SK-N-SH (cell line): ENCODE measurements at regions not wholly inside any gene's neighbourhood (a gene's known extent, or its start where the extent isn't known, plus 50 kb on each side); places are given as distances from the start of the nearest gene placed in this dataset.

Experiments
- CTCF ChIA-PET: fragments of 300-600, 350-600 bp; formaldehyde crosslinking; extraction: SDS; loops from one replicate; lab custom pipeline; 2021; lab: Yijun Ruan, JAX
- POLR2A ChIA-PET: fragments of 350-600 bp; sonication (Branson Sonifier 250); formaldehyde crosslinking; extraction: SDS; loops from one replicate; lab custom pipeline; 2020; ENCODE audit warnings: antibody characterized with exemption, inconsistent platforms; lab: Yijun Ruan, JAX
- DNase-seq: peaks from one replicate; pipeline ENCODE4 v3.0.0; 2012
- H2AFZ ChIP-seq: fragments of 200-600 bp; sonication (generic); 2 replicates; pipeline ENCODE4 v1.8.1; 2016; ENCODE audit warnings: antibody characterized with exemption, mild to moderate bottlenecking, low read depth
- H3F3A ChIP-seq: fragments of 200-600 bp; sonication (generic); replicated peaks from 2 replicates; pipeline ENCODE3; 2016; ENCODE audit warnings: antibody characterized with exemption, mild to moderate bottlenecking; ENCODE audit not compliant: insufficient read depth
- H3K27ac ChIP-seq, 2 experiments: fragments of 200-500 bp in 1 of 2; fragments of 200-600 bp in 1 of 2; sonication (Bioruptor generic) in 1 of 2; sonication (generic), shearing (Covaris generic) in 1 of 2; 2 replicates each; pipeline versions ENCODE4 v1.5.1 to v1.6.1; 2014 to 2016; ENCODE audit warnings: low read depth in 2 of 2, inconsistent platforms in 1 of 2, low read length in 1 of 2, mild to moderate bottlenecking in 1 of 2, mixed read lengths in 1 of 2
- H3K27me3 ChIP-seq: fragments of 200-600 bp; sonication (generic), shearing (Covaris generic); 2 replicates; pipeline ENCODE4 v1.6.1; 2016; ENCODE audit warnings: mixed run types; ENCODE audit not compliant: insufficient read depth
- H3K36me3 ChIP-seq, 2 experiments: fragments of 200-500 bp in 1 of 2; fragments of 200-600 bp in 1 of 2; sonication (Bioruptor generic) in 1 of 2; sonication (generic) in 1 of 2; replicated peaks in 1 of 2; 2 replicates each; pipeline versions ENCODE3 to v1.5.1; 2014 to 2016; ENCODE audit warnings: low read length in 1 of 2, mild to moderate bottlenecking in 1 of 2; ENCODE audit not compliant: insufficient read depth in 2 of 2, control insufficient read depth in 1 of 2
- H3K4me1 ChIP-seq, 2 experiments: fragments of 200-500 bp in 1 of 2; fragments of 200-600 bp in 1 of 2; sonication (Bioruptor generic) in 1 of 2; sonication (generic), shearing (Covaris generic) in 1 of 2; 2 replicates each; pipeline versions ENCODE4 v1.5.1 to v1.6.1; 2014 to 2016; ENCODE audit warnings: low read depth in 1 of 2, low read length in 1 of 2, mixed run types in 1 of 2; ENCODE audit not compliant: insufficient read depth in 2 of 2, control insufficient read depth in 1 of 2
- H3K4me2 ChIP-seq: fragments of 200-600 bp; sonication (generic), shearing (Covaris generic); 2 replicates; pipeline ENCODE4 v1.6.1; 2017; ENCODE audit warnings: mixed run types
- H3K4me3 ChIP-seq, 2 experiments: fragments of 200-500 bp in 1 of 2; fragments of 200-600 bp in 1 of 2; sonication (Bioruptor generic) in 1 of 2; sonication (generic), shearing (Covaris generic) in 1 of 2; 2 replicates each; pipeline versions ENCODE4 v1.5.1 to v1.8.1; 2014 to 2016; ENCODE audit warnings: low read depth in 2 of 2, inconsistent platforms in 1 of 2, low read length in 1 of 2, mild to moderate bottlenecking in 1 of 2, mixed read lengths in 1 of 2, moderate library complexity in 1 of 2
- H3K79me2 ChIP-seq: fragments of 200-600 bp; sonication (generic); 2 replicates; pipeline ENCODE4 v1.8.1; 2017; ENCODE audit warnings: mild to moderate bottlenecking; ENCODE audit not compliant: insufficient read depth
- H3K9ac ChIP-seq: fragments of 200-600 bp; sonication (generic); 2 replicates; pipeline ENCODE4 v1.6.1; 2017; ENCODE audit warnings: mixed run types
- H3K9me2 ChIP-seq: fragments of 200-600 bp; sonication (generic); 2 replicates; pipeline ENCODE4 v1.6.1; 2017; ENCODE audit warnings: mixed run types
- H3K9me3 ChIP-seq: fragments of 200-600 bp; sonication (generic); 2 replicates; pipeline ENCODE4 v1.6.1; 2017; ENCODE audit warnings: mixed run types, mild to moderate bottlenecking, moderate library complexity
- H4K20me1 ChIP-seq: fragments of 200-600 bp; sonication (generic); 2 replicates; pipeline ENCODE4 v1.6.1; 2017; ENCODE audit warnings: mild to moderate bottlenecking, mixed run types; ENCODE audit not compliant: insufficient read depth
- ELF1 ChIP-seq: IDR thresholded peaks from 2 replicates; pipeline ENCODE4 v1.4.0; 2012
- EP300 ChIP-seq, 2 experiments: IDR thresholded peaks; 2 replicates each; pipeline versions ENCODE4 v1.4.0 to v1.6.1; 2012; ENCODE audit warnings: borderline replicate concordance in 1 of 2, low read depth in 1 of 2, low read length in 1 of 2
- FOXJ3 ChIP-seq: sonication (generic); formaldehyde crosslinking; IDR thresholded peaks from 2 replicates; pipeline ENCODE4 v1.5.1; 2020; ENCODE audit warnings: mild to moderate bottlenecking, missing genetic modification reagents
- FOXM1 ChIP-seq: IDR thresholded peaks from 2 replicates; pipeline ENCODE4 v1.4.0; 2012; ENCODE audit warnings: low read depth, mild to moderate bottlenecking
- GATA2 ChIP-seq: sonication (generic); formaldehyde crosslinking; IDR thresholded peaks from 2 replicates; pipeline ENCODE4 v1.5.0; 2020; ENCODE audit warnings: mild to moderate bottlenecking, missing genetic modification reagents
- MXI1 ChIP-seq: IDR thresholded peaks from 2 replicates; pipeline ENCODE4 v1.6.1; 2012; ENCODE audit warnings: mild to moderate bottlenecking, low read depth, low read length, improper control_type of control experiment
- NFIC ChIP-seq: IDR thresholded peaks from 2 replicates; pipeline ENCODE4 v1.4.0; 2012; ENCODE audit warnings: borderline replicate concordance
- NRF1 ChIP-seq: IDR thresholded peaks from 2 replicates; pipeline ENCODE4 v1.6.1; 2012; ENCODE audit warnings: low read depth, mild to moderate bottlenecking, low read length
- POLR2AphosphoS5 ChIP-seq: IDR thresholded peaks from 2 replicates; pipeline ENCODE4 v1.6.1; 2012; ENCODE audit warnings: low read depth, low read length
- SIN3A ChIP-seq: IDR thresholded peaks from 2 replicates; pipeline ENCODE4 v1.6.1; 2012; ENCODE audit warnings: low read depth, mild to moderate bottlenecking, low read length, moderate library complexity, borderline replicate concordance
- TAF1 ChIP-seq: IDR thresholded peaks from 2 replicates; pipeline ENCODE4 v1.6.1; 2012; ENCODE audit warnings: low read depth, mild to moderate bottlenecking, low read length, moderate library complexity, borderline replicate concordance
- TCF12 ChIP-seq: IDR thresholded peaks from 2 replicates; pipeline ENCODE4 v1.4.0; 2012
- TEAD4 ChIP-seq: IDR thresholded peaks from 2 replicates; pipeline ENCODE4 v1.4.0; 2012; ENCODE audit warnings: mild to moderate bottlenecking, borderline replicate concordance; ENCODE audit not compliant: insufficient read depth
- WGBS: methylation state at CpG from one replicate; pipeline ENCODE4 v1.1.6; 2017; ENCODE audit warnings: low lambda C conversion rate; 5-methylcytosine and 5-hydroxymethylcytosine counted together
- TF ChIP-seq, protein P1 (sequence below): IDR thresholded peaks from 2 replicates; pipeline ENCODE4 v1.4.0; 2012; ENCODE audit warnings: low read depth, borderline replicate concordance
- TF ChIP-seq, protein P2 (sequence below): fragments of 150-350 bp; IDR thresholded peaks from 2 replicates; pipeline ENCODE4 v1.6.1; 2017; ENCODE audit warnings: antibody characterized with exemption, low read length, low read depth, borderline replicate concordance
- TF ChIP-seq, protein P3 (sequence below): IDR thresholded peaks from 2 replicates; pipeline ENCODE4 v1.4.0; 2012; ENCODE audit warnings: low read depth, borderline replicate concordance
- TF ChIP-seq, protein P4 (sequence below): IDR thresholded peaks from 2 replicates; pipeline ENCODE4 v1.6.1; 2012; ENCODE audit warnings: mild to moderate bottlenecking, low read depth, low read length, moderate library complexity

DNA sequence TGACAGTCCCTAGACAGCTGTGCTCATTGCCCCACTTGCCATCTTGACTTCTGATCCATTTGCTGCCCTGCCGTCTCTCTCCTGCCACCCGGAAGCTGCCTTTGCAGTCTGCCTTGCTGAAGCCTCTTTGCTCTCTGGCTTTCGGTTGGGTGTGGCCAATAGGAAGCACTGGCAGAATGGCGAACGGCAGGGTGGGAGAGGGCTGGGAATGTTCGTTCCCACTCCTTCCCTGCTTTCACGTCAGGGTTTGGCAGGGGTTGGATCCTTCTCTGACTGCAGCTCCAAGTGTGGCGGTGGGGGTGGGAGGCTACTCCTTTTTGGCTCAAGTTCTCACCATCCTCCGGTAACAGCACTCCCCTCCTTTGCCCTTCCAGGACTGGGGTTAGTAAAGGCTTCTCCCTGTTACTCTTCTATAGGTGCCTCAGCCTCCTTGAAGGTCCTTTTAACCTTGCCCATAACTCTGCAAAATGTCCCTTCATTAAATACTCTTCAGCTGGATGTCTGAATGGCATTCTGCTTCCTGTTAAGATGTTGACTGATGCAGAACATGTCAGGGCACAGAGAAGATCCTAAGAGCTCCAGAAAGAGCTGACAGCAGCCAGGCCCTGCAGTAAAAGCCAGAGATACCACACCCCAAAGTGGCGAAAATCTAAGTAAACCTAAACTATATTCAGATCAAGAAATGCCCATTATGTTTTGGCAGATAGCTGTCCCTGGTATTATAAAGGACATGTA is 299.7 kb downstream of the CDCA7 start:
- Histone ChIP-seq H3K36me3 (no peaks in the 10 kb centered on the region), H3K9me3 (no peaks in the 10 kb centered on the region), H2AFZ (no peak overlapping the region; the same call in 1 of the 2 replicates), H3K9me2 (no peaks in the 10 kb centered on the region), H3K4me3 (no peak overlapping the region), H3K79me2 (no peaks in the 10 kb centered on the region), H3F3A (peaks cover 31% of the 10 kb centered on the region), H4K20me1 (no peaks in the 10 kb centered on the region), H3K9ac (no peak overlapping the region), H3K4me2 (no peak overlapping the region), H3K27me3 (no peaks in the 10 kb centered on the region), H3K27ac (no peak overlapping the region), H3K4me1 (peaks cover 0 to 23% of the 10 kb centered on the region in 2 experiments; a peak in 2 of 4 replicates)
- ChIA-PET CTCF (interaction anchor here (0.6 kb wide), 1 partner anchor 8 kb away, joined by 3 read pairs; no protein-coding TSS in a partner anchor), POLR2A (no interaction called here)
- DNase-seq: no peak
- no peak for TF ChIP-seq SIN3A
- no peak for TF ChIP-seq TEAD4
- TF ChIP-seq, protein P1, sequence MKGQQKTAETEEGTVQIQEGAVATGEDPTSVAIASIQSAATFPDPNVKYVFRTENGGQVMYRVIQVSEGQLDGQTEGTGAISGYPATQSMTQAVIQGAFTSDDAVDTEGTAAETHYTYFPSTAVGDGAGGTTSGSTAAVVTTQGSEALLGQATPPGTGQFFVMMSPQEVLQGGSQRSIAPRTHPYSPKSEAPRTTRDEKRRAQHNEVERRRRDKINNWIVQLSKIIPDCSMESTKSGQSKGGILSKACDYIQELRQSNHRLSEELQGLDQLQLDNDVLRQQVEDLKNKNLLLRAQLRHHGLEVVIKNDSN: no peak
- TF ChIP-seq, protein P2, sequence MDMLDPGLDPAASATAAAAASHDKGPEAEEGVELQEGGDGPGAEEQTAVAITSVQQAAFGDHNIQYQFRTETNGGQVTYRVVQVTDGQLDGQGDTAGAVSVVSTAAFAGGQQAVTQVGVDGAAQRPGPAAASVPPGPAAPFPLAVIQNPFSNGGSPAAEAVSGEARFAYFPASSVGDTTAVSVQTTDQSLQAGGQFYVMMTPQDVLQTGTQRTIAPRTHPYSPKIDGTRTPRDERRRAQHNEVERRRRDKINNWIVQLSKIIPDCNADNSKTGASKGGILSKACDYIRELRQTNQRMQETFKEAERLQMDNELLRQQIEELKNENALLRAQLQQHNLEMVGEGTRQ: no peak
- no peak for TF ChIP-seq POLR2AphosphoS5
- TF ChIP-seq, protein P3, sequence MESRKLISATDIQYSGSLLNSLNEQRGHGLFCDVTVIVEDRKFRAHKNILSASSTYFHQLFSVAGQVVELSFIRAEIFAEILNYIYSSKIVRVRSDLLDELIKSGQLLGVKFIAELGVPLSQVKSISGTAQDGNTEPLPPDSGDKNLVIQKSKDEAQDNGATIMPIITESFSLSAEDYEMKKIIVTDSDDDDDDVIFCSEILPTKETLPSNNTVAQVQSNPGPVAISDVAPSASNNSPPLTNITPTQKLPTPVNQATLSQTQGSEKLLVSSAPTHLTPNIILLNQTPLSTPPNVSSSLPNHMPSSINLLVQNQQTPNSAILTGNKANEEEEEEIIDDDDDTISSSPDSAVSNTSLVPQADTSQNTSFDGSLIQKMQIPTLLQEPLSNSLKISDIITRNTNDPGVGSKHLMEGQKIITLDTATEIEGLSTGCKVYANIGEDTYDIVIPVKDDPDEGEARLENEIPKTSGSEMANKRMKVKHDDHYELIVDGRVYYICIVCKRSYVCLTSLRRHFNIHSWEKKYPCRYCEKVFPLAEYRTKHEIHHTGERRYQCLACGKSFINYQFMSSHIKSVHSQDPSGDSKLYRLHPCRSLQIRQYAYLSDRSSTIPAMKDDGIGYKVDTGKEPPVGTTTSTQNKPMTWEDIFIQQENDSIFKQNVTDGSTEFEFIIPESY: no peak
- no peak for TF ChIP-seq FOXM1
- 88% methylated on average over 10 of the region's 10 CpGs for WGBS

DNA sequence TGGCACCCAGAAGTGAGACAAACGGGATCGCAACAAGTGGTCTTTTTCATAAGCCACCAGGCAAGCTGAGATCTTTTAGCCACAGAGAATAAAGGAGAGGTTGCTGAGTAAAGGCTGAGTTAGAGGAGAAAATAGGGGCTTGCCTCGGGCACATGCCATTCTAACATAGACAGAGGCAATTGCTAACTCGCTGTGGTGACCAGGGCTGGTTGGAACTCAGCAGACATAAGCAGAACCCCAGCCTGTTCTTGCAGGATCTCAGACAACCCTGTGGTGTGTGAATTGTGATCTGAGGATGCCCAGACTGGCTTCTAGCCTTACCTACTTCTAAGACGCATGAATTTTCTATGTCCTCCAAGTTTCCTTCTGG is 300.2 kb downstream of the CDCA7 start:
- Histone ChIP-seq H3K4me1 (peaks cover 0 to 28% of the 10 kb centered on the region in 2 experiments; a peak in 2 of 4 replicates), H3K79me2 (no peaks in the 10 kb centered on the region), H3K9me3 (no peaks in the 10 kb centered on the region), H3K4me3 (no peak overlapping the region), H3K4me2 (no peak overlapping the region), H4K20me1 (no peaks in the 10 kb centered on the region), H3K36me3 (no peaks in the 10 kb centered on the region), H3K9ac (no peak overlapping the region), H3K9me2 (no peaks in the 10 kb centered on the region), H3F3A (peaks cover 31% of the 10 kb centered on the region), H3K27ac (no peak overlapping the region), H3K27me3 (no peaks in the 10 kb centered on the region), H2AFZ (no peak overlapping the region)
- POLR2A ChIA-PET: no interaction called here
- CTCF ChIA-PET: no interaction called here
- 94% methylated on average over 5 of the region's 5 CpGs for whole genome bisulfite sequencing
- no peak for DNase-seq
- TF ChIP-seq, protein P4, sequence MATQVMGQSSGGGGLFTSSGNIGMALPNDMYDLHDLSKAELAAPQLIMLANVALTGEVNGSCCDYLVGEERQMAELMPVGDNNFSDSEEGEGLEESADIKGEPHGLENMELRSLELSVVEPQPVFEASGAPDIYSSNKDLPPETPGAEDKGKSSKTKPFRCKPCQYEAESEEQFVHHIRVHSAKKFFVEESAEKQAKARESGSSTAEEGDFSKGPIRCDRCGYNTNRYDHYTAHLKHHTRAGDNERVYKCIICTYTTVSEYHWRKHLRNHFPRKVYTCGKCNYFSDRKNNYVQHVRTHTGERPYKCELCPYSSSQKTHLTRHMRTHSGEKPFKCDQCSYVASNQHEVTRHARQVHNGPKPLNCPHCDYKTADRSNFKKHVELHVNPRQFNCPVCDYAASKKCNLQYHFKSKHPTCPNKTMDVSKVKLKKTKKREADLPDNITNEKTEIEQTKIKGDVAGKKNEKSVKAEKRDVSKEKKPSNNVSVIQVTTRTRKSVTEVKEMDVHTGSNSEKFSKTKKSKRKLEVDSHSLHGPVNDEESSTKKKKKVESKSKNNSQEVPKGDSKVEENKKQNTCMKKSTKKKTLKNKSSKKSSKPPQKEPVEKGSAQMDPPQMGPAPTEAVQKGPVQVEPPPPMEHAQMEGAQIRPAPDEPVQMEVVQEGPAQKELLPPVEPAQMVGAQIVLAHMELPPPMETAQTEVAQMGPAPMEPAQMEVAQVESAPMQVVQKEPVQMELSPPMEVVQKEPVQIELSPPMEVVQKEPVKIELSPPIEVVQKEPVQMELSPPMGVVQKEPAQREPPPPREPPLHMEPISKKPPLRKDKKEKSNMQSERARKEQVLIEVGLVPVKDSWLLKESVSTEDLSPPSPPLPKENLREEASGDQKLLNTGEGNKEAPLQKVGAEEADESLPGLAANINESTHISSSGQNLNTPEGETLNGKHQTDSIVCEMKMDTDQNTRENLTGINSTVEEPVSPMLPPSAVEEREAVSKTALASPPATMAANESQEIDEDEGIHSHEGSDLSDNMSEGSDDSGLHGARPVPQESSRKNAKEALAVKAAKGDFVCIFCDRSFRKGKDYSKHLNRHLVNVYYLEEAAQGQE: no peak
- TF ChIP-seq FOXJ3 (no peak), TCF12 (no peak), EP300 (IDR thresholded peaks at IDR 0.05; ENCODE audit: borderline replicate concordance in 1 of 2, low read depth in 1 of 2, low read length in 1 of 2) (no peak), ELF1 (no peak), NRF1 (no peak), NFIC (no peak), GATA2 (CRISPR knock-in tag) (no peak), TAF1 (no peak), MXI1 (no peak)
- TF ChIP-seq, protein P3: no peak
